Retina (tissue), 1 donor: ENCODE measurements at regions not wholly inside any gene's neighbourhood (a gene's known extent, or its start where the extent isn't known, plus 50 kb on each side); places are given as distances from the start of the nearest gene placed in this dataset.
"Not testable (repeated sequence)": the region's sequence is repeated elsewhere in the genome, so short reads cannot be mapped to it uniquely, and the experiment has no call there.

Experiments
- DNase-seq: peaks from one replicate; pipeline ENCODE4 v3.0.0-alpha.2; 2016

- DNase-seq: no peak
Measured at GRCh38 chr6:109253366-109253765, 128.9 kb downstream of the CD164 start.

- DNase-seq: no peak
Measured at GRCh38 chr6:109252261-109253041, 129.8 kb downstream of the CD164 start.

- DNase-seq: no peak
Measured at GRCh38 chr6:109251839-109252238, 130.4 kb downstream of the CD164 start.

- DNase-seq: not testable (repeated sequence)
Measured at GRCh38 chr6:109250544-109251156, 131.6 kb downstream of the CD164 start.

GRCh38 chr6:109243863-109244825, 138.1 kb downstream of the CD164 start:
- DNase-seq: no peak

GRCh38 chr6:109242925-109243324, 139.3 kb downstream of the CD164 start:
- DNase-seq: no peak

GRCh38 chr6:109242029-109242428, 140.2 kb downstream of the CD164 start:
- no peak for DNase-seq

GRCh38 chr6:109241199-109241598, 141.1 kb downstream of the CD164 start:
- DNase-seq: no peak

- no peak for DNase-seq
Measured at GRCh38 chr6:109240370-109241084, 141.7 kb downstream of the CD164 start.

- no peak for DNase-seq
Measured at GRCh38 chr6:109239651-109240321, 142.5 kb downstream of the CD164 start.

GRCh38 chr6:109239160-109239559, 143.1 kb downstream of the CD164 start:
- DNase-seq: no peak

- no peak for DNase-seq
Measured at GRCh38 chr6:109238396-109238795, 143.1 kb downstream of the CEP57L1 start.

- DNase-seq: no peak
Measured at GRCh38 chr6:109237986-109238329, 142.7 kb downstream of the CEP57L1 start.

GRCh38 chr6:109237077-109237985, 142.0 kb downstream of the CEP57L1 start:
- no peak for DNase-seq

GRCh38 chr6:109236115-109237076, 141.1 kb downstream of the CEP57L1 start:
- DNase-seq: peak; percentile 83

- no peak for DNase-seq
Measured at GRCh38 chr6:109235481-109236038, 140.3 kb downstream of the CEP57L1 start.

- no peak for DNase-seq
Measured at GRCh38 chr6:109230453-109230852, 135.1 kb downstream of the CEP57L1 start.

GRCh38 chr6:109229536-109229935, 134.2 kb downstream of the CEP57L1 start:
- no peak for DNase-seq

GRCh38 chr6:109227646-109228045, 132.3 kb downstream of the CEP57L1 start:
- DNase-seq: no peak
